ENCODE measurements at regions not wholly inside any gene's neighbourhood (a gene's known extent, or its start where the extent isn't known, plus 50 kb on each side); places are given as distances from the start of the nearest gene placed in this dataset.
"Not testable (repeated sequence)": the region's sequence is repeated elsewhere in the genome, so short reads cannot be mapped to it uniquely, and the experiment has no call there.

DNA sequence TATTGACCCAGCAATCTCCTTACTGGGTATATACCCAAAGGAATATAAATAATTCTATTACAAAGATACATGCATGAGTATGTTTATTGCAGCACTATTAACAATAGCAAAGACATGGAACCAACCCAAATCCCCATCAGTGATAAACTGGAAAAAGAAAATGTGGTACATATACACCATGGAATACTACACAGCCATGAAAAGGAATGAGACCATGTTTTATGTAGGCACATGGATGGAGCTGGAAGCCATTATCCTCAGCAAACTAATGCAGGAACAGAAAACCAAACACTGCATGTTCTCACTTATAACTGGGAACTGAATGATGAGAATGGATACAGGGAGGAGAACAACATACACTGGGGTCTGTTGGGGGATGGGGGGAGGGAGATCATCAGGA is 489.7 kb upstream of the KLF6 start:
- not testable (repeated sequence) for H3K4me3 Mint-ChIP-seq; H3K27me3 Mint-ChIP-seq; H3K9me3 Mint-ChIP-seq; H3K4me1 Mint-ChIP-seq; H3K27ac Mint-ChIP-seq; DNase-seq; H3K36me3 Mint-ChIP-seq; ATAC-seq (replicated peaks)

DNA sequence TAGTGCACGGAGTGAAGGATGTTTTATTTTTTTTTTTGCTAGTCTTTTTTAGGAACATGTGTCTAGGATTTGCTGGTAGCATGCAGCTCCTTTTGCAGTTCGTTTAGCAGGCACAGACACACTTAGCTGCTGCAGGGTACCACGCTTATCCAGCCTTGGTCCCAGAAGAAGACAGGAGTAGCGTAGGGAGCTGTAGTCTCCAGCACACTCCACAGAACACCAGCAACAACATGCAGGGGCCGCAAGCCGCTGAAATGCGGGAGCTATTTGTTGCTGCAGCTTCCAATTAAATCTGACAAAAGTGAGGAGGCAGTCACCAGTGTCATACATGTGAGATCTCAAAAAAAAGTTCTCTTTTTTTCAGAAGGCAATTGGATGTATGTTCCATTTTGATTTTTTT is 486.2 kb upstream of the KLF6 start:
- ATAC-seq (replicated peaks) (no peak), DNase-seq (no peak)
- Mint-ChIP-seq H3K4me1 (peaks cover 17 to 19% of the 10 kb centered on the region in 2 donors), H3K27me3 (no peaks in the 10 kb centered on the region), H3K36me3 (peaks cover 0 to 6% of the 10 kb centered on the region in 2 donors), H3K9me3 (peaks cover 0 to 6% of the 10 kb centered on the region in 2 donors), H3K27ac (peak overlapping the region; percentile 42), H3K4me3 (no peak overlapping the region)

DNA sequence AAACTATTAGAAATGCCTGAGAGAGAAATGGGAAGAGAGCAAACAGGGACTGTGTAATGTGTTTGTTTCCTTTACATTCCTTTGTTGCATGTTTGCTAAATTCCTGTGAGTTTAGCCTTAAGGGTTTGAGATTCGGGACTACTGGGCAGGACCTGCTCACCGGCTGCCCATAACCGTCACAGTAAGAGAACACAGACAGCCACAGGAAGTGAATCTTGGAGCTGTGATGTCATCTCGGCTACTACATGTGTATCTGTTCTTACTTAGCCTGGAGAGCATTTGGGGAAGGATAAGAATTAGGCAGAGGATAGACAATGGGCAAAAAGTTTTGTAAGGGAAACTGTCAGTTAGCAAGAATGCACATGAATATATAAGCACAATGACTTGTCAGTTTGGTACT is 485.1 kb upstream of the KLF6 start:
- Mint-ChIP-seq H3K27ac (no peak overlapping the region), H3K36me3 (peaks cover 0 to 6% of the 10 kb centered on the region in 2 donors), H3K9me3 (peaks cover 0 to 6% of the 10 kb centered on the region in 2 donors), H3K4me1 (peaks cover 20 to 28% of the 10 kb centered on the region in 2 donors), H3K27me3 (no peaks in the 10 kb centered on the region), H3K4me3 (no peak overlapping the region)
- DNase-seq (no peak), ATAC-seq (replicated peaks) (peak in 1 of 2 donors; percentile 10)

DNA sequence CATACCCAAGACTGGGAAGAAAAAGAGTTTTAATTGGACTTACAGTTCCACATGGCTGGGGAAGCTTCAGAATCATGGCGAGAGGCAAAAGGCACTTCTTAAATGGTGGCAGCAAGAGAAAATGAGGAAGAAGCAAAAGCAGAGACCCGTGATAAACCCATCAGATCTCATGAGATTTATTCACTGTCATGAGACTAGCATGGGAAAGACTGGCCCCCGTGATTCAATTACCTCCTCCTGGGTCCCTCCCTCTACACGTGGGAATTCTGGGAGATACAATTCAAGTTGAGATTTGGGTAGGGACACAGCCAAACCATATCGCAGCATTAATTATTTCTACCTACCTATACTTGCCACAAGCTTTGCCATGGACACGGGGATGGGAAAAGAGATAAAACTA is 483.5 kb upstream of the KLF6 start:
- H3K27me3 Mint-ChIP-seq; H3K27ac Mint-ChIP-seq; DNase-seq; H3K4me3 Mint-ChIP-seq; H3K9me3 Mint-ChIP-seq; ATAC-seq (replicated peaks); H3K36me3 Mint-ChIP-seq: not testable (repeated sequence)
- peaks cover 20 to 28% of the 10 kb centered on the region in 2 donors for H3K4me1 Mint-ChIP-seq

DNA sequence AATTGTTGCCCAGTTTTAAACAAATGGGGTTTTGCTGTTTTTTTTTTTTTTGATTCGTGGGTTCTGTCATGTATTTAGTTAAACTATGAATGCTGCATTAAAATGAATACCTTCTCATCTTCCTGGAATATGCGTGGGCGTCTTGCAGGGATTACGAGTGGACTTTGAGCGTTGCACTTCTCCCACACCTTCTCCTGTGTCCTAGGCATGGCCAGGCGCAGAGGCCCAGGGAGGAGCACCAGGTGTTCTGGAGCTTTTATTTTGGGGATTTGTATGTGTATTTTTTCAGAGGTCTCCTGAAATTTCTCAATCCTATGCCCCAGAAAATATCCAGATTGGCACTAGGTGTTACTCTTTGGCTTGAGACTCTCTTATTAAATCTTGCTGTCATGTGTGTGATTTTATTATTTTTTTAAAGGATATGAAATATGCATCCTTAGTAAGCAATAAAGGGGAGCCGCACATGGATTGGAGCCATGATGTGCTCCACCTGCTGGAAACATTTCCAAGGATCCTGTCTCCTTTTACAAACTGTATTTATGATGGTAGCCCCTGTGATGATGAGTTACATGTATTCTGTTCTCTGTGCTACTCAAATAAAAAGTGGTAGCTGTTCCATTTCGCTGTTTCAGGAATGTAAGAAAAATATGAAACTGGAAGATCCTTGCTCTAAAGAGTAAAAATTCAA is 482.2 kb upstream of the KLF6 start:
- DNase-seq (no peak), ATAC-seq (replicated peaks) (no peak)
- Mint-ChIP-seq H3K36me3 (peaks cover 0 to 6% of the 10 kb centered on the region in 2 donors), H3K4me1 (peaks cover 20 to 28% of the 10 kb centered on the region in 2 donors), H3K4me3 (no peak overlapping the region), H3K27me3 (no peaks in the 10 kb centered on the region), H3K27ac (no peak overlapping the region), H3K9me3 (peaks cover 0 to 6% of the 10 kb centered on the region in 2 donors)

DNA sequence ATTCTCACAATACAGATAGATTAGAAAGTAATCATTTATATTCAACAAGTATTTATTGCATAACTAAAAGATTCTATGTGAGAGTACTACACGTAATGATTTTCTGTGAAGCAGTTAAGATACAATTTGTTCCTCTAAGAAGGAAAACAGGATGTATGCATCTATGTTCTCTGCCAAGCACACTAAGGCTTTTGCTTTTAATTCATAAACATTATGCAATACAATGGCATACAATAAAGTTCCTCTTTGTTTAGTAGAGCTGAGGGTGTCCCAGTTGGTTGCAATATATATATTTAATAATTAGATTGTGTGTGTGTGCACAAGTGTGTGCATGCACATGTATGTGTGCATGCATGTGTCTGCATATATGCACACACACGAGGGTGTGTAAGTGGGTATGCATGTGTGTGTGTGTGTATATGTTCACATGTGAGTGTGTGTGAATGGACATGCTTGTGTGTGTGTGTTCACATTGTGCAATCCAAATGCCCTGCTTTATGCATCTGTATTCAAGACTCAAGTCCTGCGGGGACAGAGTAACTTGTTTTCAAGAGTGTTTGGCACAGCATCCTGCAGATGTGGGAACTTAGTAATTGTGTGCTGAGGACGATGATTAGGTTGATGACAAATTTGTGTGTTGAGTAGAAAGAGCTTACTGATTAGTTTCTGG is 481.5 kb upstream of the KLF6 start:
- ATAC-seq (replicated peaks) (no peak), DNase-seq (no peak)
- no peak overlapping the region for H3K4me3 Mint-ChIP-seq
- peaks cover 0 to 6% of the 10 kb centered on the region in 2 donors for H3K9me3 Mint-ChIP-seq
- peaks cover 18 to 28% of the 10 kb centered on the region in 2 donors for H3K4me1 Mint-ChIP-seq
- no peak overlapping the region for H3K27ac Mint-ChIP-seq
- H3K27me3 Mint-ChIP-seq = no peaks in the 10 kb centered on the region
- H3K36me3 Mint-ChIP-seq = peaks cover 0 to 6% of the 10 kb centered on the region in 2 donors

DNA sequence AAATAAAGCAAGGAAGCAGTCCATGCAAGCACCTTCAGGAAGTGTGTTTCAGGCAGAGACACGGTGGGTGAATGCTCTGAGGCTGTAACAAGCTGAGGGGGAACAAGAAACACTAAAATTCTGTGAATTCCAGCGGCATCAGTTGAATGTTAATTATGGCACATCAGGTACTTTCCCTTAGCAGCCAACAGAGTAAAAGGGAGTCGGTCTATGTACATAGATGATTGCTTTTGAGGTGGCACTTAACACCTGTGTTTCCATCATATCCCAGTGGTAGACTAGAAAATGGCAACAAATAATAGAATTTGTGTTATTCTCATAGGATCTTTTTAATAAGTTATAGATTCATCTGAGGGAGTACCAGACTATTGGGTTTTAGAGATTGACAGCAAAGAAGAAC is 481.0 kb upstream of the KLF6 start:
- H3K27ac Mint-ChIP-seq = no peak overlapping the region
- H3K27me3 Mint-ChIP-seq = no peaks in the 10 kb centered on the region
- H3K36me3 Mint-ChIP-seq = peaks cover 0 to 6% of the 10 kb centered on the region in 2 donors

DNA sequence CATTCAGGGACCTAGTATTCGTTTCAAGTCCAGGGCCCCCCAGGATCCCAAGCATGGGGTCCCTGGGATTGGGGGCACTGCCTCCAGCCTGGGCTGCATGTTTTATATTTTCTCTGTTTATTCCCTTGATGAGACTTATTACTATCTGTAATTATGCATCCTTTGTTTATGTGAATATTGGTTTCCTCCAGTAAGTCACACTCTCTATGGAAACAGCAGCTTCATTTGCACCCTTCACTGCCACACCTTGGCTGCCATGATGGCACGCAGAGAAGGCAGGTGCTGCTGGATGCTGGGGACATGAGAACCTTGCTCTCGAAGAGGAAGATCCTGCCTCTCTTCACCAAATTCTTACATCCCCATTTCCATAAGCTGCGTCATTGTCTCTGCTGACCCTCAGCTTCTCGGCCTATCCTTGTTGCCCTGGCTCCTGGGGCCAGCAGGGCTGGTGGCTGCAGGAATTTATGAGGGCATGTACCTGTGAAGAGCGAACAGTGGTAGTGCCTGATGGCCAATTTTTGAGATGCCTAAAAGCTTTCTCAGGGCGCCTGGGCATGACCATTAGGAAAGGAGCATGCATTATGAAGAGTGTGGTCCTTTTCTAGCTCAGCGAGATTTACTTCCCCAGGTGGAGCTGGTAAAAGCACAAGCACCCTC is 479.3 kb upstream of the KLF6 start:
- Mint-ChIP-seq H3K9me3 (peaks cover 0 to 6% of the 10 kb centered on the region in 2 donors), H3K4me1 (peaks cover 17 to 30% of the 10 kb centered on the region in 2 donors), H3K27ac (no peak overlapping the region), H3K27me3 (no peaks in the 10 kb centered on the region), H3K36me3 (peaks cover 0 to 6% of the 10 kb centered on the region in 2 donors), H3K4me3 (no peak overlapping the region)
- DNase-seq (no peak), ATAC-seq (replicated peaks) (no peak)

More for the DNA sequence above, 481.0 kb upstream of the KLF6 start:
- peaks cover 18 to 28% of the 10 kb centered on the region in 2 donors for H3K4me1 Mint-ChIP-seq
- H3K9me3 Mint-ChIP-seq = peaks cover 0 to 6% of the 10 kb centered on the region in 2 donors
- DNase-seq (no peak), ATAC-seq (replicated peaks) (peak; percentile 78 to 95)
- H3K4me3 Mint-ChIP-seq = no peak overlapping the region

DNA sequence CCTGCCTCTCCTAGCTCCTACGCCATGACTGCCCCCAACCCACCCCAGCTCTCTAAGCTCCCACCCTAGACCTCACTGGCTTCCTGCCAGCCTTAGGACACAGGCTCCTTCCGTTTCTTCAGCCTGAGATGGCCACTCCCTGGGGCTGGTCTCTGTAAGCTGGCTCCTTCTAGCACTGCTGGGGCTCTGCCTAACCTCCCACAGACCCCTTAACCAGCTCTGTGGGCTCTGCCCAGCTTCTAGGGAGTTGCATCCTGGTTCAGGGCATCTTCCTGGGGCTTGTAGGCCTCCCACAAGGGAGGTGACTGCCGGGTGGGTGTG is 478.6 kb upstream of the KLF6 start:
- peaks cover 0 to 3% of the 10 kb centered on the region in 2 donors for H3K9me3 Mint-ChIP-seq
- peaks cover 0 to 4% of the 10 kb centered on the region in 2 donors for H3K36me3 Mint-ChIP-seq
- no peak overlapping the region for H3K27ac Mint-ChIP-seq
- no peak for ATAC-seq (replicated peaks)
- DNase-seq = no peak
- H3K4me3 Mint-ChIP-seq = no peak overlapping the region
- no peaks in the 10 kb centered on the region for H3K27me3 Mint-ChIP-seq
- H3K4me1 Mint-ChIP-seq = peaks cover 15 to 28% of the 10 kb centered on the region in 2 donors

DNA sequence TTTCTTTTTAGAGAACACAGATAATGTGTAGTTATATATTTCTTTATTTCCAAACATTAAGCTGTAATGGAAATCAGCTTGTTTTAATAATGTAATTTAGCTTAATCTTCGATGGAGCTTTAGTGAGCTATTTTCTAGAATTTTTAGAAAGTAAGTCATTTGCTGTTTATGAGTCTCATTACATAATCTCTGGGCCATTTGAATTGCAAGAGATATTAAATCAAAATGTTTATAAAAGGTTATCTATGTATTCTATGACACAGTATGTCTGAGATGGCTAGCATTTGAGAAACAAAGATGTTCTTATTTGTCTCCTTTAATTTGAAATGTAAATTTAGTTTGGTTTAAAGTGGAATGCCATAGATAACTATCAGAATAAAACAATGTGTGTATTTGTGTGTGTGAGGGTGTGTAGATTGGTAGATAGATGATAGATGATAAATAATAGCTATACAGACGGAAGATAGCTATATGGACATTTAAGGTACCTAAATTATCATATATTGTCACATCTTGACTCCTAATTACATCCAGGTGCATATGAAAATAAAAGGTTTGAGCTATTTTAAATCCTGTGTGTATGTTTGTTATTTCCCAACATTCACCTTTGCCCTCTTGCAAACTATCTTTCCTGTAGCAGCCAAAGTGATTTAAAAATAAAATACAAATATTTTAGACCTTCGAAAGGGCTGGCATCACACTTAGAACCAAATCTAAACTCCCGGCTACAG is 478.0 kb upstream of the KLF6 start:
- DNase-seq = no peak
- Mint-ChIP-seq H3K27me3 (peaks cover 0 to 4% of the 10 kb centered on the region in 2 donors), H3K9me3 (no peaks in the 10 kb centered on the region), H3K27ac (no peak overlapping the region), H3K36me3 (no peaks in the 10 kb centered on the region), H3K4me1 (peaks cover 11 to 23% of the 10 kb centered on the region in 2 donors), H3K4me3 (no peak overlapping the region)
- ATAC-seq (replicated peaks) = no peak

DNA sequence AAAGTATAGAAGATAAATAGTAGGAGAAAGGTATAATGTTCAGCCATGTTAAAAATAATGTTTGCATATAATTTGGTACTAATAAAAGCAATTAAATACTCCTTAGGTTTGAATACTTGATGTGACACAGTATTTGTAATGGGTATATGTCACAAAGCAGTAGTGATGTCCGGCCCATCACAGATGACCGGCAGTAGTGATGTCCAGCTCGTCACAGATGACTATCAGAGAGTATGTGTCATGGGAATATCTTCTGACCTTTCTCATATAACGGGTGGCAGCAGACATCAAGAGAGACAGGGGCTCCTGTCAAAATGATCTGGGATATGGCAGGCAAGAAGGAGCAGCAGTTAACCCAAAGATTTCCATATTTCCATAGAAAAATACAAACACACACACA is 477.4 kb upstream of the KLF6 start:
- Mint-ChIP-seq H3K4me3 (no peak overlapping the region), H3K9me3 (no peaks in the 10 kb centered on the region), H3K27ac (no peak overlapping the region), H3K36me3 (no peaks in the 10 kb centered on the region), H3K27me3 (peaks cover 0 to 4% of the 10 kb centered on the region in 2 donors), H3K4me1 (peaks cover 11 to 23% of the 10 kb centered on the region in 2 donors)
- DNase-seq (no peak), ATAC-seq (replicated peaks) (no peak)

DNA sequence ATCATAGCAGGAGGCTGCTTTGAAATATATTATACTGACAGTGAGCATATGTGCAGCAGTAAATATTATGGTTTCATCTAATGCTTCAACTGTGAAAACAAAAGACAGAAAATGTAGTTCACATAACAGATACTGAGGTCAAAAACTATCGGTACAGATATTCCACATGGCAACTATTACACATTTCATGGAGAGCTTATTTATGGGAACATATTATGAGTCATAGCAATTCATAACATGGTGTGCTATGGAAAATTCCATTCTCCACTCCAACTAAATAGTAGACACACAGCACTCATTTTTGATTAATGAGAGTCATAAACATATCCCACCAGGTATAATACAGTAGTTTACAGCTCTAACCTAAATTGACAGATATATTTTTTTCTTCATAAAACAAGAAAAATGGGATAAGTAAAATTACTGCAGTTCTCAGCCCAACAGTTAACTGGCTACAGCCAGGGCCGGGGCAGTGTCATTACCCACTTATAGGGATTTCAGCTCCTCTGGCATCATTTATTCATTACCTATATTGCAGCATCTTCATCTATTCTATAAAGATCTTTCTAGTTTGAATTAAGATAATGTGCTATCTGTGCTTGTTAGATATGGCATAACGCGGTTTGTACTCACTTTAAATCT is 475.6 kb upstream of the KLF6 start:
- Mint-ChIP-seq H3K4me3 (no peak overlapping the region), H3K36me3 (no peaks in the 10 kb centered on the region), H3K4me1 (peaks cover 3 to 10% of the 10 kb centered on the region in 2 donors), H3K27me3 (peaks cover 3 to 4% of the 10 kb centered on the region in 2 donors), H3K9me3 (no peaks in the 10 kb centered on the region), H3K27ac (peak overlapping the region; percentile 39)
- DNase-seq = no peak
- ATAC-seq (replicated peaks) = no peak

DNA sequence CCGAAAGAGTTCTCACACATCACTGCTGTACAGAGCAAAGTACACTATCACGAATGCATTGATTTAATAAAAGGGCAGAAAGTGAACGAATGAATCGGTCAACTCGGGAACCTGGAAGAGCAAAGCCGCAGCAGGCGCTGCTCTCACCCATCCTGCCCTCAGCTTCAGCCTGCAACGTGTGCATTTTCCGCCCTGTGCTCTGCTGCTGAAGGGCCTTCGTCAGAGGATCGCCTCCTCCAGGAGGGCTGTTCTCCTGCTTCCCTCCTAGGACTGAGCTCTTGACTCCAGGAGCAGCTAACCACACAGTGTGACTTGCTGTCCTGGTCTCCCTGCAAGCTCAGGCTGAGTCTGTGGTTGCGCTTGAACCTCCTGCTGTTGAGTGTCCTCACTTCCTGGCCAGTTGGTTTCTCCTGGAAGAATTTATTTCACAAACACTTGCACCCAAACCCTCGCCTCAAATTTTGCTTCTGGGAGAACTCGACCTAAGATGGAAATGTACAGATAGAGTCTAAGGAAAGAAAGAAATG is 473.0 kb upstream of the KLF6 start:
- ATAC-seq (replicated peaks) (no peak), DNase-seq (no peak)
- Mint-ChIP-seq H3K27ac (no peak overlapping the region), H3K36me3 (no peaks in the 10 kb centered on the region), H3K4me1 (peaks cover 2 to 7% of the 10 kb centered on the region in 2 donors), H3K9me3 (peaks cover 0 to 4% of the 10 kb centered on the region in 2 donors), H3K4me3 (no peak overlapping the region), H3K27me3 (peaks cover 4 to 13% of the 10 kb centered on the region in 2 donors)

DNA sequence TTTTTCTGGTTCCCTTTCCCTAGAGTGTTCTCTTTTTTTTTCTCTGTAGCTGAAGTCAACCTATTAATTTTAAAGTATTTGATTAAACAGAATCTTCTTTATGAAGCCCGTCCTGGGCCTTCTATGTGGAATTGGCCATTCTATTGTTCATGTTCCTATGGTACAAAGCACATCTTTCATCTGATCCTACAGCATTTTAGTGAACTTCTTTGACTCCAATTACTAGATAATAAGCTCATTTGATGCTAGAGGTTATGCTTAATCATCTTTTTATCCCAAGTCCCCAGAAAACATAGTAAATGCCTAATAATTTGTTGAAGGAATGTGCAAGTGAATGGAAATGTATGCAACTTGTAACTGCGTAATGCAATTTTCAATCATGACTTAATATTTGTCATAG is 472.0 kb upstream of the KLF6 start:
- peaks cover 2 to 7% of the 10 kb centered on the region in 2 donors for H3K4me1 Mint-ChIP-seq
- no peak for ATAC-seq (replicated peaks)
- peaks cover 0 to 4% of the 10 kb centered on the region in 2 donors for H3K9me3 Mint-ChIP-seq
- no peak for DNase-seq
- no peak overlapping the region for H3K27ac Mint-ChIP-seq
- no peak overlapping the region for H3K4me3 Mint-ChIP-seq
- no peaks in the 10 kb centered on the region for H3K36me3 Mint-ChIP-seq
- peaks cover 4 to 13% of the 10 kb centered on the region in 2 donors for H3K27me3 Mint-ChIP-seq
